Smooth muscle cell (in vitro differentiated cells): ENCODE measurements at regions not wholly inside any gene's neighbourhood (a gene's known extent, or its start where the extent isn't known, plus 50 kb on each side); places are given as distances from the start of the nearest gene placed in this dataset.

Experiments used
- DNase-seq: peaks from one replicate; lab custom pipeline; 2025; ENCODE audit not compliant: unreplicated experiment; lab: John Stamatoyannopoulos, UW
- H2AFZ ChIP-seq: fragments of 200-600 bp; sonication (generic); 2 replicates; pipeline ENCODE4 v1.6.0; 2016; ENCODE audit warnings: antibody characterized with exemption, low read depth, mild to moderate bottlenecking
- H3F3A ChIP-seq: fragments of 200-600 bp; sonication (generic); 2 replicates; pipeline ENCODE4 v1.6.0; 2017; ENCODE audit warnings: antibody characterized with exemption, low read depth
- H3K27ac ChIP-seq: fragments of 200-600 bp; sonication (generic); 2 replicates; pipeline ENCODE4 v1.5.1; 2016; ENCODE audit warnings: low read depth, mild to moderate bottlenecking
- H3K27me3 ChIP-seq: fragments of 200-600 bp; sonication (generic); 2 replicates; pipeline ENCODE4 v1.6.1; 2016; ENCODE audit warnings: low read depth, mild to moderate bottlenecking
- H3K36me3 ChIP-seq: fragments of 200-600 bp; sonication (generic); 2 replicates; pipeline ENCODE4 v1.5.1; 2016; ENCODE audit warnings: low read depth
- H3K4me1 ChIP-seq: fragments of 200-600 bp; sonication (generic); 2 replicates; pipeline ENCODE4 v1.5.1; 2016; ENCODE audit warnings: low read depth
- H3K4me2 ChIP-seq: fragments of 200-600 bp; sonication (generic); 2 replicates; pipeline ENCODE4 v1.6.0; 2016; ENCODE audit warnings: mild to moderate bottlenecking
- H3K4me3 ChIP-seq: fragments of 200-600 bp; sonication (generic); 2 replicates; pipeline ENCODE4 v1.5.1; 2016; ENCODE audit warnings: mild to moderate bottlenecking
- H3K79me2 ChIP-seq: fragments of 200-600 bp; sonication (generic); 2 replicates; pipeline ENCODE4 v1.6.0; 2016; ENCODE audit warnings: low read depth, mild to moderate bottlenecking
- H3K9ac ChIP-seq: fragments of 200-600 bp; sonication (generic); 2 replicates; pipeline ENCODE4 v1.6.0; 2016; ENCODE audit warnings: low read depth
- H3K9me3 ChIP-seq: fragments of 200-600 bp; sonication (generic); replicated peaks from 2 replicates; pipeline ENCODE4 v1.5.1; 2016; ENCODE audit warnings: low read depth
- H4K20me1 ChIP-seq: fragments of 200-600 bp; sonication (generic); 2 replicates; pipeline ENCODE4 v1.6.0; 2016; ENCODE audit warnings: low read depth
- CTCF ChIP-seq: fragments of 200-600 bp; sonication (generic); IDR thresholded peaks from 2 replicates; pipeline ENCODE4 v1.5.1; 2017; ENCODE audit warnings: borderline replicate concordance, mild to moderate bottlenecking, antibody characterized with exemption; ENCODE audit not compliant: insufficient read depth, poor library complexity, severe bottlenecking
- WGBS: methylation state at CpG from one replicate; pipeline ENCODE4 v1.1.7; 2016; ENCODE audit warnings: low lambda C conversion rate; 5-methylcytosine and 5-hydroxymethylcytosine counted together

GRCh38 chr15:39291690-39292089 is 289.2 kb upstream of the THBS1 start:
- WGBS = 94% methylated on average over 3 of the region's 3 CpGs
- Histone ChIP-seq H3K79me2 (no peaks in the 10 kb centered on the region), H3F3A (no peaks in the 10 kb centered on the region), H2AFZ (no peak overlapping the region), H3K4me2 (no peak overlapping the region), H3K9me3 (no peaks in the 10 kb centered on the region), H4K20me1 (no peaks in the 10 kb centered on the region), H3K9ac (no peak overlapping the region), H3K4me3 (no peak overlapping the region), H3K36me3 (no peaks in the 10 kb centered on the region), H3K27me3 (no peaks in the 10 kb centered on the region), H3K27ac (no peak overlapping the region), H3K4me1 (peaks cover 12% of the 10 kb centered on the region)
- DNase-seq = no peak
- TF ChIP-seq CTCF = no peak

- no peaks in the 10 kb centered on the region for H3K9me3 ChIP-seq
- H3F3A ChIP-seq = peaks cover 3% of the 10 kb centered on the region
- DNase-seq = no peak
- H3K4me2 ChIP-seq = no peak overlapping the region
- no peak for TF ChIP-seq CTCF
- H2AFZ ChIP-seq = no peak overlapping the region
- H4K20me1 ChIP-seq = no peaks in the 10 kb centered on the region
- no peaks in the 10 kb centered on the region for H3K79me2 ChIP-seq
- H3K9ac ChIP-seq = no peak overlapping the region
- H3K27ac ChIP-seq = no peak overlapping the region
- H3K4me3 ChIP-seq = no peak overlapping the region
- peaks cover 17% of the 10 kb centered on the region for H3K4me1 ChIP-seq
- WGBS = 94% methylated on average over 1 of the region's 1 CpG
- H3K36me3 ChIP-seq = no peaks in the 10 kb centered on the region
- no peaks in the 10 kb centered on the region for H3K27me3 ChIP-seq
Measured at GRCh38 chr15:39296955-39297354, 283.9 kb upstream of the THBS1 start.

GRCh38 chr15:39298271-39298962 is 282.5 kb upstream of the THBS1 start:
- Histone ChIP-seq H4K20me1 (no peaks in the 10 kb centered on the region), H3K9me3 (no peaks in the 10 kb centered on the region), H3K27ac (no peak overlapping the region), H3K9ac (no peak overlapping the region), H3K4me3 (no peak overlapping the region), H3F3A (peaks cover 3% of the 10 kb centered on the region), H3K4me1 (peaks cover 17% of the 10 kb centered on the region), H2AFZ (peak overlapping the region; percentile 32), H3K27me3 (no peaks in the 10 kb centered on the region), H3K79me2 (no peaks in the 10 kb centered on the region), H3K36me3 (no peaks in the 10 kb centered on the region), H3K4me2 (no peak overlapping the region)
- 77% methylated on average over 4 of the region's 4 CpGs for WGBS
- no peak for DNase-seq
- no peak for TF ChIP-seq CTCF
